Keratinocyte (primary cell): ENCODE measurements at regions not wholly inside any gene's neighbourhood (a gene's known extent, or its start where the extent isn't known, plus 50 kb on each side); places are given as distances from the start of the nearest gene placed in this dataset.

Experiments used
- DNase-seq: peaks from one replicate; pipeline ENCODE4 v3.0.0-alpha.2; 2011; ENCODE audit warnings: low read depth, missing footprints, low spot score
- FAIRE-seq: peaks from 2 replicates; lab custom pipeline; 2011; peaks lifted over from hg19 to GRCh38; lab: Jason Lieb, UNC
- H2AFZ ChIP-seq: 2 replicates; pipeline ENCODE4 v1.6.0; 2012; ENCODE audit warnings: low read length, control low read depth, inconsistent platforms; ENCODE audit not compliant: control insufficient read depth
- H3K27ac ChIP-seq: 2 replicates; pipeline ENCODE4 v1.5.1; 2011; ENCODE audit warnings: low read length; ENCODE audit not compliant: control insufficient read depth, insufficient read depth
- H3K27me3 ChIP-seq: 3 replicates; pipeline ENCODE4 v1.6.0; 2011; ENCODE audit warnings: low read length; ENCODE audit not compliant: control insufficient read depth, insufficient read depth; ENCODE audit errors: extremely low read depth
- H3K36me3 ChIP-seq, 2 experiments: 2 replicates in 1 of 2; 3 replicates in 1 of 2; pipeline ENCODE4 v1.5.1; 2011; ENCODE audit warnings: low read length in 2 of 2, mild to moderate bottlenecking in 1 of 2; ENCODE audit not compliant: control insufficient read depth in 2 of 2, insufficient read depth in 2 of 2; ENCODE audit errors: extremely low read depth in 1 of 2
- H3K4me1 ChIP-seq: 3 replicates; pipeline ENCODE4 v1.5.1; 2011; ENCODE audit warnings: low read length; ENCODE audit not compliant: control insufficient read depth, insufficient read depth; ENCODE audit errors: extremely low read depth
- H3K4me2 ChIP-seq: 3 replicates; pipeline ENCODE4 v1.6.0; 2011; ENCODE audit warnings: low read depth, low read length; ENCODE audit not compliant: control insufficient read depth, insufficient read depth; ENCODE audit errors: extremely low read depth
- H3K4me3 ChIP-seq, 3 experiments: fragments of 200-600 bp in 1 of 3; sonication (generic) in 1 of 3; 2 replicates in 2 of 3; 3 replicates in 1 of 3; pipeline ENCODE4 v1.5.1; 2011 to 2016; ENCODE audit warnings: low read length in 3 of 3, mild to moderate bottlenecking in 3 of 3, control low read depth in 2 of 3, inconsistent platforms in 1 of 3, low read depth in 1 of 3, mixed read lengths in 1 of 3, mixed run types in 1 of 3, moderate library complexity in 1 of 3; ENCODE audit not compliant: control insufficient read depth in 2 of 3, insufficient read depth in 2 of 3; ENCODE audit errors: extremely low read depth in 1 of 3
- H3K79me2 ChIP-seq: 2 replicates; pipeline ENCODE4 v1.6.0; 2012; ENCODE audit warnings: low read length; ENCODE audit not compliant: control insufficient read depth, insufficient read depth
- H3K9ac ChIP-seq: 3 replicates; pipeline ENCODE4 v1.6.0; 2011; ENCODE audit warnings: low read length; ENCODE audit not compliant: control insufficient read depth, insufficient read depth; ENCODE audit errors: extremely low read depth
- H3K9me1 ChIP-seq: 3 replicates; pipeline ENCODE4 v1.6.0; 2011; ENCODE audit warnings: low read length; ENCODE audit not compliant: control insufficient read depth, insufficient read depth; ENCODE audit errors: extremely low read depth
- H3K9me3 ChIP-seq: 2 replicates; pipeline ENCODE4 v1.5.1; 2012; ENCODE audit warnings: low read depth, low read length; ENCODE audit not compliant: control insufficient read depth
- H4K20me1 ChIP-seq: 3 replicates; pipeline ENCODE4 v1.6.0; 2011; ENCODE audit warnings: low read length; ENCODE audit not compliant: control insufficient read depth, insufficient read depth; ENCODE audit errors: extremely low read depth
- EZH2 ChIP-seq: IDR thresholded peaks from one replicate; pipeline ENCODE4 v1.6.1; 2012; ENCODE audit warnings: inconsistent platforms, mild to moderate bottlenecking, low read length, moderate library complexity
- dilution Hi-C: fragments of 300-500 bp; cut with MboI; formaldehyde crosslinking; loops from one replicate; pipeline ENCODE4 v1.7.0; 2020; ENCODE audit warnings: low sequenced_read_pairs; ENCODE audit not compliant: extremely low pct_ligation_motif_present
- TF ChIP-seq, protein P1 (sequence below), 3 experiments: IDR thresholded peaks in 1 of 3; conservative IDR thresholded peaks in 1 of 3; optimal IDR thresholded peaks in 1 of 3; 2 replicates in 2 of 3; 3 replicates in 1 of 3; pipeline versions ENCODE3 to v1.5.1; 2011; ENCODE audit warnings: low read length in 3 of 3, mild to moderate bottlenecking in 3 of 3, moderate library complexity in 2 of 3, control low read depth in 1 of 3, inconsistent platforms in 1 of 3; ENCODE audit not compliant: insufficient read depth in 2 of 3; ENCODE audit errors: extremely low read depth in 1 of 3

DNA sequence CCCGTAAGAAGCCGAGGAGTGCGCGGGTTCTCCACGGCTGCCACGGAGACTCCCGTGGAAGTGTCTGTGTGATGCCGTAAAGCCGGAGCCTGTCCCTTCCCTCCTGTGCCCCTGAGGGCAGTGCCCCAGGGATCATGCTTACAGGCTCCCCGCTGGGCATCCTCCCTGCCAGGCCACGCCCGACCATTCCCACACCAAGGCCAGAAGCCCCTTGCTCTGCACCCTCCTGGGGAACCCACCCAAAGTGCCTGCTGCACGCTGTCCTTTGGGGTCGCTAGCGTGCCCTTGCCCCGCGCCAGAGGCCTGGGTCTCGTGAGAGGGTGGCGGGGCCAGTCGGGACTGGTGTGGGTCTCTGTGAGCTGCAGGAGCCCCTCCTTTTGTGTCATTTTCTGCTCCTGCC lies 228.5 kb upstream of the C1orf174 start:
- Histone ChIP-seq H4K20me1 (no peaks in the 10 kb centered on the region), H3K9ac (no peak overlapping the region), H2AFZ (no peak overlapping the region), H3K4me2 (no peak overlapping the region), H3K4me3 (no peak overlapping the region), H3K9me3 (peaks cover 10% of the 10 kb centered on the region), H3K36me3 (no peaks in the 10 kb centered on the region), H3K9me1 (no peaks in the 10 kb centered on the region), H3K4me1 (no peaks in the 10 kb centered on the region), H3K27ac (no peak overlapping the region), H3K79me2 (no peaks in the 10 kb centered on the region), H3K27me3 (no peaks in the 10 kb centered on the region)
- FAIRE-seq (no peak), DNase-seq (no peak)
- TF ChIP-seq, protein P1, sequence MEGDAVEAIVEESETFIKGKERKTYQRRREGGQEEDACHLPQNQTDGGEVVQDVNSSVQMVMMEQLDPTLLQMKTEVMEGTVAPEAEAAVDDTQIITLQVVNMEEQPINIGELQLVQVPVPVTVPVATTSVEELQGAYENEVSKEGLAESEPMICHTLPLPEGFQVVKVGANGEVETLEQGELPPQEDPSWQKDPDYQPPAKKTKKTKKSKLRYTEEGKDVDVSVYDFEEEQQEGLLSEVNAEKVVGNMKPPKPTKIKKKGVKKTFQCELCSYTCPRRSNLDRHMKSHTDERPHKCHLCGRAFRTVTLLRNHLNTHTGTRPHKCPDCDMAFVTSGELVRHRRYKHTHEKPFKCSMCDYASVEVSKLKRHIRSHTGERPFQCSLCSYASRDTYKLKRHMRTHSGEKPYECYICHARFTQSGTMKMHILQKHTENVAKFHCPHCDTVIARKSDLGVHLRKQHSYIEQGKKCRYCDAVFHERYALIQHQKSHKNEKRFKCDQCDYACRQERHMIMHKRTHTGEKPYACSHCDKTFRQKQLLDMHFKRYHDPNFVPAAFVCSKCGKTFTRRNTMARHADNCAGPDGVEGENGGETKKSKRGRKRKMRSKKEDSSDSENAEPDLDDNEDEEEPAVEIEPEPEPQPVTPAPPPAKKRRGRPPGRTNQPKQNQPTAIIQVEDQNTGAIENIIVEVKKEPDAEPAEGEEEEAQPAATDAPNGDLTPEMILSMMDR (optimal IDR thresholded peaks at IDR 0.05 in 1 of 3, IDR thresholded peaks at IDR 0.05 in 1 of 3, conservative IDR thresholded peaks at IDR 0.05 in 1 of 3; ENCODE audit: extremely low read depth in 1 of 3, insufficient read depth in 2 of 3, low read length in 3 of 3): no peak
- no peak for TF ChIP-seq EZH2
- dilution Hi-C loops: no loop called here

DNA sequence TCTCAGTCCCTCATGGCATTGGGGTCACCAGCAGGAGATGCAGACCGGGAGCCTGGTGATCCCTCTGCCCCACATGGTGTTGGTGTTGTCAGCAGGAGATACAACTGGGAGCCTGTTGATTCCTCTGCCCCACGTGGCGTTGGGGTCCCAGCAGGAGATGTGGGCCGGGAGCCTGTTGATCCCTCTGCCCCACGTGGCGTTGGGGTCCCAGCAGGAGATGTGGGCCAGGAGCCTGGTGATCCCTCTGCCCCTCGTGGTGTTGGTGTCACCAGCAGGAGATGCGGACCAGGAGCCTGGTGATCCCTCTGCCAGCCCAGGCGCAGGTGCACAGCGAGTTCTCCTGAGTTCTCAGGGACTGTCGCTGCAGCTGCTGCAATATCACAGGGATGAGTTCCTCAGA lies 229.6 kb upstream of the C1orf174 start:
- H3K9me3 ChIP-seq: peaks cover 9% of the 10 kb centered on the region

DNA sequence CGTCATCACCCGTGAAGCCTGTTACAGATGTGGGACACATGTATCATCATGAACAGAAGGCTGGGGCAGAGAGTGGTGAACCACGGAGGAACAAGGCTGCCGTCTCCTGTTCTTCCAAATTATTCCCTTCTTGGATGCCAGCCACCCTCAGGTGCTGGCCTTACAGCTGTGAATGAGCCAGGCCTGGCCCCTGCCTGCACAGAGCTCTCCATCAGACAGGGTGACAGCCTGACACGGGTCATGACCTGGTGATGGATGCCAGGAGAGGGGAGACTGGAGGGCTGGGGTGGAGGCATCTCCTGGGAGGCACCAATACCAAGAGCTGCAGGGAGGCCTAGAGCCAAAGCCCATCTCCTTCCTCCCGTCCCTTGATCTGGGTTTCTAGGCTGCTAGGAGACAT lies 230.0 kb upstream of the C1orf174 start:
- FAIRE-seq (no peak), DNase-seq (no peak)
- H3K27me3 ChIP-seq: no peaks in the 10 kb centered on the region
- no peak overlapping the region for H3K4me3 ChIP-seq
- no peak overlapping the region for H3K4me2 ChIP-seq
- H2AFZ ChIP-seq: no peak overlapping the region
- H3K9ac ChIP-seq: no peak overlapping the region
- dilution Hi-C loops: no loop called here
- H3K79me2 ChIP-seq: no peaks in the 10 kb centered on the region
- H3K9me1 ChIP-seq: no peaks in the 10 kb centered on the region
- H3K4me1 ChIP-seq: no peaks in the 10 kb centered on the region
- no peaks in the 10 kb centered on the region for H4K20me1 ChIP-seq
- TF ChIP-seq EZH2: no peak
- TF ChIP-seq, protein P1 (optimal IDR thresholded peaks at IDR 0.05 in 1 of 3, IDR thresholded peaks at IDR 0.05 in 1 of 3, conservative IDR thresholded peaks at IDR 0.05 in 1 of 3; ENCODE audit: extremely low read depth in 1 of 3, insufficient read depth in 2 of 3, low read length in 3 of 3): no peak
- H3K27ac ChIP-seq: no peak overlapping the region
- H3K36me3 ChIP-seq: no peaks in the 10 kb centered on the region
- H3K9me3 ChIP-seq: peaks cover 9% of the 10 kb centered on the region

More for the DNA sequence above, 229.6 kb upstream of the C1orf174 start:
- no peak for TF ChIP-seq EZH2
- no peak overlapping the region for H3K9ac ChIP-seq
- H3K4me2 ChIP-seq: no peak overlapping the region
- no peak overlapping the region for H3K4me3 ChIP-seq
- H3K4me1 ChIP-seq: no peaks in the 10 kb centered on the region
- no peak for FAIRE-seq
- no peak for DNase-seq
- no peaks in the 10 kb centered on the region for H4K20me1 ChIP-seq
- H3K27me3 ChIP-seq: no peaks in the 10 kb centered on the region
- H3K36me3 ChIP-seq: no peaks in the 10 kb centered on the region
- H3K27ac ChIP-seq: no peak overlapping the region
- H2AFZ ChIP-seq: no peak overlapping the region
- no peaks in the 10 kb centered on the region for H3K9me1 ChIP-seq
- dilution Hi-C loops: no loop called here
- no peaks in the 10 kb centered on the region for H3K79me2 ChIP-seq
